GM23338 (cell line): ENCODE measurements at regions not wholly inside any gene's neighbourhood (a gene's known extent, or its start where the extent isn't known, plus 50 kb on each side); places are given as distances from the start of the nearest gene placed in this dataset.

Source experiments
- ATAC-seq: fragments of 200-7000 bp; cut with Tn5 transposase; 3 replicates; pipeline ENCODE4 v1.9.1; 2020
- DNase-seq: peaks from one replicate; pipeline ENCODE4 v3.0.0-alpha.2; 2015; ENCODE audit warnings: low spot score
- H2AFZ ChIP-seq: fragments of 200-600 bp; sonication (generic); 2 replicates; pipeline ENCODE4 v1.8.0; 2016; ENCODE audit warnings: antibody characterized with exemption, mild to moderate bottlenecking, moderate library complexity
- H3F3A ChIP-seq: fragments of 200-600 bp; sonication (generic); replicated peaks from 2 replicates; pipeline ENCODE4 v1.8.0; 2017; ENCODE audit warnings: antibody characterized with exemption, mixed run types, low read depth
- H3K27ac ChIP-seq: fragments of 200-600 bp; sonication (generic); 2 replicates; pipeline ENCODE4 v1.6.1; 2016; ENCODE audit warnings: low read depth
- H3K27me3 ChIP-seq: fragments of 200-600 bp; sonication (generic); 2 replicates; pipeline ENCODE4 v1.8.0; 2016; ENCODE audit warnings: mild to moderate bottlenecking, mixed run types, moderate library complexity; ENCODE audit not compliant: insufficient read depth
- H3K36me3 ChIP-seq: fragments of 200-600 bp; sonication (generic); 2 replicates; pipeline ENCODE4 v1.8.0; 2016; ENCODE audit warnings: mild to moderate bottlenecking; ENCODE audit not compliant: insufficient read depth
- H3K4me1 ChIP-seq: fragments of 200-600 bp; sonication (generic); 2 replicates; pipeline ENCODE4 v1.8.0; 2016; ENCODE audit warnings: mild to moderate bottlenecking, moderate library complexity; ENCODE audit not compliant: insufficient read depth
- H3K4me2 ChIP-seq: fragments of 200-600 bp; sonication (generic); 2 replicates; pipeline ENCODE4 v1.7.1; 2017; ENCODE audit warnings: mixed run types
- H3K4me3 ChIP-seq: fragments of 200-600 bp; sonication (generic); 2 replicates; pipeline ENCODE4 v1.6.1; 2016; ENCODE audit warnings: mixed run types
- H3K79me2 ChIP-seq: fragments of 200-600 bp; sonication (generic); replicated peaks from 2 replicates; pipeline ENCODE4 v1.8.0; 2017; ENCODE audit warnings: mild to moderate bottlenecking; ENCODE audit not compliant: insufficient read depth
- H3K9me2 ChIP-seq: fragments of 200-600 bp; sonication (generic); 2 replicates; pipeline ENCODE4 v1.8.0; 2017; ENCODE audit not compliant: insufficient read depth
- H4K20me1 ChIP-seq: fragments of 200-600 bp; sonication (generic); replicated peaks from 2 replicates; pipeline ENCODE4 v1.8.0; 2017; ENCODE audit warnings: mild to moderate bottlenecking; ENCODE audit not compliant: insufficient read depth
- H3K27ac Mint-ChIP-seq: 2 replicates; pipeline ENCODE4 v1.8.0; 2020; ENCODE audit warnings: inconsistent platforms, mild to moderate bottlenecking, moderate library complexity, mixed read lengths
- H3K27me3 Mint-ChIP-seq: 3 replicates; pipeline ENCODE4 v1.8.0; 2022; ENCODE audit warnings: low read depth, mild to moderate bottlenecking, moderate library complexity, mixed read lengths, inconsistent platforms; ENCODE audit not compliant: insufficient read depth, poor library complexity
- H3K36me3 Mint-ChIP-seq: 3 replicates; pipeline ENCODE4 v1.8.0; 2021; ENCODE audit warnings: low read depth, mild to moderate bottlenecking, inconsistent platforms, moderate library complexity, mixed read lengths
- H3K4me1 Mint-ChIP-seq: 3 replicates; pipeline ENCODE4 v1.8.0; 2020; ENCODE audit warnings: mild to moderate bottlenecking, inconsistent platforms, mixed read lengths
- H3K4me3 Mint-ChIP-seq: 3 replicates; pipeline ENCODE4 v1.8.0; 2021; ENCODE audit warnings: moderate library complexity, mild to moderate bottlenecking, inconsistent platforms, mixed read lengths
- H3K9me3 Mint-ChIP-seq: 3 replicates; pipeline ENCODE4 v1.8.0; 2020; ENCODE audit warnings: moderate library complexity, mild to moderate bottlenecking, inconsistent platforms, mixed read lengths
- CREB1 ChIP-seq: fragments of 250-450 bp; sonication (Bioruptor Pico); IDR thresholded peaks from 2 replicates; pipeline ENCODE4 v1.5.0; 2020; ENCODE audit warnings: low read depth, mild to moderate bottlenecking, moderate library complexity
- EZH2 ChIP-seq: fragments of 200-600 bp; sonication (generic); IDR thresholded peaks from one replicate; pipeline ENCODE4 v1.8.0; 2017; ENCODE audit warnings: antibody characterized with exemption, mild to moderate bottlenecking, low read depth; ENCODE audit not compliant: unreplicated experiment
- EZH2phosphoT487 ChIP-seq: fragments of 200-600 bp; sonication (generic); IDR thresholded peaks from one replicate; pipeline ENCODE4 v1.8.1; 2018; ENCODE audit warnings: antibody characterized with exemption; ENCODE audit not compliant: unreplicated experiment
- JUNB ChIP-seq: IDR thresholded peaks from one replicate; pipeline ENCODE4 v1.6.1; 2016; ENCODE audit warnings: antibody characterized with exemption; ENCODE audit not compliant: unreplicated experiment
- NANOG ChIP-seq: IDR thresholded peaks from 2 replicates; pipeline ENCODE4 v1.6.1; 2016; ENCODE audit warnings: antibody characterized with exemption, borderline replicate concordance
- POLR2AphosphoS5 ChIP-seq: IDR thresholded peaks from 2 replicates; pipeline ENCODE4 v1.6.1; 2016; ENCODE audit warnings: antibody characterized with exemption, low read depth
- REST ChIP-seq: IDR thresholded peaks from one replicate; pipeline ENCODE4 v1.6.1; 2018; ENCODE audit warnings: antibody characterized with exemption; ENCODE audit not compliant: unreplicated experiment
- STAT1 ChIP-seq: IDR thresholded peaks from one replicate; pipeline ENCODE4 v1.6.1; 2016; ENCODE audit warnings: antibody characterized with exemption; ENCODE audit not compliant: unreplicated experiment
- ZNF114 ChIP-seq: fragments of 250-450 bp; sonication (Bioruptor Pico); IDR thresholded peaks from 2 replicates; pipeline ENCODE4 v1.5.0; 2020; ENCODE audit warnings: mild to moderate bottlenecking, moderate library complexity
- ZNF331 ChIP-seq: fragments of 250-450 bp; sonication (Bioruptor Pico); IDR thresholded peaks from 2 replicates; pipeline ENCODE4 v1.5.0; 2020; ENCODE audit warnings: low read depth, mild to moderate bottlenecking, moderate library complexity
- ZNF462 ChIP-seq: fragments of 250-450 bp; sonication (Bioruptor Pico); IDR thresholded peaks from 2 replicates; pipeline ENCODE4 v1.5.0; 2020; ENCODE audit warnings: mild to moderate bottlenecking, moderate library complexity
- TF ChIP-seq, protein P1 (sequence below), 2 experiments: fragments of 200-600 bp in 1 of 2; sonication (generic) in 1 of 2; conservative IDR thresholded peaks; 2 replicates each; pipeline versions ENCODE4 v1.5.1 to v1.6.1; 2016 to 2017; ENCODE audit warnings: antibody characterized with exemption in 2 of 2, low read depth in 2 of 2, mild to moderate bottlenecking in 2 of 2, moderate library complexity in 1 of 2
- TF ChIP-seq, protein P2 (sequence below): IDR thresholded peaks from 2 replicates; pipeline ENCODE4 v1.6.1; 2016; ENCODE audit warnings: antibody characterized with exemption

GRCh38 chr11:54927704-54928103 lies 221.1 kb downstream of the OR4A5 start:
- H4K20me1 ChIP-seq, result no peaks in the 10 kb centered on the region
- Mint-ChIP-seq H3K9me3 (peaks cover 98% of the 10 kb centered on the region), H3K36me3 (peaks cover 30% of the 10 kb centered on the region; the same call in 2 of the 3 replicates), H3K4me1 (no peaks in the 10 kb centered on the region), H3K27me3 (no peaks in the 10 kb centered on the region), H3K4me3 (no peak overlapping the region), H3K27ac (no peak overlapping the region)
- ATAC-seq (no peak), DNase-seq (no peak)
- H3K27me3 ChIP-seq, result no peaks in the 10 kb centered on the region
- H3K36me3 ChIP-seq, result peaks cover 6% of the 10 kb centered on the region
- no peaks in the 10 kb centered on the region for H3K9me2 ChIP-seq
- H3K4me2 ChIP-seq, result no peak overlapping the region
- no peaks in the 10 kb centered on the region for H3F3A ChIP-seq
- no peaks in the 10 kb centered on the region for H3K79me2 ChIP-seq
- H3K4me1 ChIP-seq, result no peaks in the 10 kb centered on the region
- TF ChIP-seq, protein P1, sequence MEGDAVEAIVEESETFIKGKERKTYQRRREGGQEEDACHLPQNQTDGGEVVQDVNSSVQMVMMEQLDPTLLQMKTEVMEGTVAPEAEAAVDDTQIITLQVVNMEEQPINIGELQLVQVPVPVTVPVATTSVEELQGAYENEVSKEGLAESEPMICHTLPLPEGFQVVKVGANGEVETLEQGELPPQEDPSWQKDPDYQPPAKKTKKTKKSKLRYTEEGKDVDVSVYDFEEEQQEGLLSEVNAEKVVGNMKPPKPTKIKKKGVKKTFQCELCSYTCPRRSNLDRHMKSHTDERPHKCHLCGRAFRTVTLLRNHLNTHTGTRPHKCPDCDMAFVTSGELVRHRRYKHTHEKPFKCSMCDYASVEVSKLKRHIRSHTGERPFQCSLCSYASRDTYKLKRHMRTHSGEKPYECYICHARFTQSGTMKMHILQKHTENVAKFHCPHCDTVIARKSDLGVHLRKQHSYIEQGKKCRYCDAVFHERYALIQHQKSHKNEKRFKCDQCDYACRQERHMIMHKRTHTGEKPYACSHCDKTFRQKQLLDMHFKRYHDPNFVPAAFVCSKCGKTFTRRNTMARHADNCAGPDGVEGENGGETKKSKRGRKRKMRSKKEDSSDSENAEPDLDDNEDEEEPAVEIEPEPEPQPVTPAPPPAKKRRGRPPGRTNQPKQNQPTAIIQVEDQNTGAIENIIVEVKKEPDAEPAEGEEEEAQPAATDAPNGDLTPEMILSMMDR (conservative IDR thresholded peaks at IDR 0.05; ENCODE audit: low read depth in 2 of 2), result no peak
- TF ChIP-seq CREB1, result no peak
- TF ChIP-seq NANOG, result no peak
- TF ChIP-seq ZNF114 (CRISPR knock-in tag), result no peak
- TF ChIP-seq, protein P2, sequence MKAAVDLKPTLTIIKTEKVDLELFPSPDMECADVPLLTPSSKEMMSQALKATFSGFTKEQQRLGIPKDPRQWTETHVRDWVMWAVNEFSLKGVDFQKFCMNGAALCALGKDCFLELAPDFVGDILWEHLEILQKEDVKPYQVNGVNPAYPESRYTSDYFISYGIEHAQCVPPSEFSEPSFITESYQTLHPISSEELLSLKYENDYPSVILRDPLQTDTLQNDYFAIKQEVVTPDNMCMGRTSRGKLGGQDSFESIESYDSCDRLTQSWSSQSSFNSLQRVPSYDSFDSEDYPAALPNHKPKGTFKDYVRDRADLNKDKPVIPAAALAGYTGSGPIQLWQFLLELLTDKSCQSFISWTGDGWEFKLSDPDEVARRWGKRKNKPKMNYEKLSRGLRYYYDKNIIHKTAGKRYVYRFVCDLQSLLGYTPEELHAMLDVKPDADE, result no peak
- no peak for TF ChIP-seq ZNF331 (CRISPR knock-in tag)
- TF ChIP-seq EZH2, result no peak
- TF ChIP-seq ZNF462, result no peak
- TF ChIP-seq JUNB, result no peak
- TF ChIP-seq EZH2phosphoT487, result no peak
- no peak for TF ChIP-seq POLR2AphosphoS5
- TF ChIP-seq REST, result no peak
- no peak for TF ChIP-seq STAT1
- H2AFZ ChIP-seq, result no peak overlapping the region
- no peak overlapping the region for H3K4me3 ChIP-seq
- no peak overlapping the region for H3K27ac ChIP-seq
